ENCODE measurements at regions not wholly inside any gene's neighbourhood (a gene's known extent, or its start where the extent isn't known, plus 50 kb on each side); places are given as distances from the start of the nearest gene placed in this dataset.

- H3K4me3 ChIP-seq (ENCODE audit: low read depth, low read length): no peak overlapping the region
- no peak for TF ChIP-seq CTCF (IDR thresholded peaks at IDR 0.05; ENCODE audit: low read depth, low read length)
- no peaks in the 10 kb centered on the region for H3K27me3 ChIP-seq (ENCODE audit: insufficient read depth, low read depth, severe bottlenecking)
- no peaks in the 10 kb centered on the region for H3K36me3 ChIP-seq
- no peaks in the 10 kb centered on the region for H3K9me3 ChIP-seq (ENCODE audit: severe bottlenecking)
- no peak for DNase-seq
- H3K27ac ChIP-seq: no peak overlapping the region
These were observed 1123.5 kb upstream of the AUTS2 start for GRCh38 chr7:68474661-68475216.

GRCh38 chr7:68476966-68477365 is 1121.3 kb upstream of the AUTS2 start:
- no peak for DNase-seq
- Histone ChIP-seq H3K36me3 (no peaks in the 10 kb centered on the region), H3K4me3 (ENCODE audit: low read depth, low read length) (no peak overlapping the region), H3K9me3 (ENCODE audit: severe bottlenecking) (no peaks in the 10 kb centered on the region), H3K27me3 (ENCODE audit: insufficient read depth, low read depth, severe bottlenecking) (no peaks in the 10 kb centered on the region), H3K27ac (no peak overlapping the region)
- no peak for TF ChIP-seq CTCF (IDR thresholded peaks at IDR 0.05; ENCODE audit: low read depth, low read length)

DNA sequence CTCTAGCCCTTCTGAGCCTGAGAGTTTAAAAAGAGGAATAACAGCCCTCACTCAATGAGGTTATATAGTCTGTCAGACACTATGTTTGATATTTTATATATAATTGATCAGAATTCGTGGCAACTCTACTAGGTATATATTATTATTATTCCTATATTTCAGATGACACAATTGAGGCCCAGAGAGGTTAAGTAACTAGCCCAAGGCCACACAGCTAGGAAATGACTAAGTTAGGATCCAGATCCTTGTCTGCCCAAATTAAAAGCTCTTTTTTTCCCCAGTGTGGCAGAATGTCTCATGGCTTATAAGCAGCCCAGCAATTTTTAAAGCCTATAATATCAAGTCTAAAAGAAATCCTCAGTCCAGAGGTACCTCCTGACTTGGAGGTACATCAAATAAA is 1119.9 kb upstream of the AUTS2 start:
- TF ChIP-seq CTCF (IDR thresholded peaks at IDR 0.05; ENCODE audit: low read depth, low read length): no peak
- Histone ChIP-seq H3K4me3 (ENCODE audit: low read depth, low read length) (no peak overlapping the region), H3K9me3 (ENCODE audit: severe bottlenecking) (no peaks in the 10 kb centered on the region), H3K27ac (no peak overlapping the region), H3K27me3 (ENCODE audit: insufficient read depth, low read depth, severe bottlenecking) (no peaks in the 10 kb centered on the region), H3K36me3 (no peaks in the 10 kb centered on the region)
- DNase-seq: no peak

- Histone ChIP-seq H3K27me3 (ENCODE audit: insufficient read depth, low read depth, severe bottlenecking) (no peaks in the 10 kb centered on the region), H3K36me3 (no peaks in the 10 kb centered on the region), H3K27ac (no peak overlapping the region), H3K9me3 (ENCODE audit: severe bottlenecking) (no peaks in the 10 kb centered on the region), H3K4me3 (ENCODE audit: low read depth, low read length) (no peak overlapping the region)
- DNase-seq: no peak
- TF ChIP-seq CTCF (IDR thresholded peaks at IDR 0.05; ENCODE audit: low read depth, low read length): no peak
These were observed 1115.5 kb upstream of the AUTS2 start for GRCh38 chr7:68482800-68483199.

DNA sequence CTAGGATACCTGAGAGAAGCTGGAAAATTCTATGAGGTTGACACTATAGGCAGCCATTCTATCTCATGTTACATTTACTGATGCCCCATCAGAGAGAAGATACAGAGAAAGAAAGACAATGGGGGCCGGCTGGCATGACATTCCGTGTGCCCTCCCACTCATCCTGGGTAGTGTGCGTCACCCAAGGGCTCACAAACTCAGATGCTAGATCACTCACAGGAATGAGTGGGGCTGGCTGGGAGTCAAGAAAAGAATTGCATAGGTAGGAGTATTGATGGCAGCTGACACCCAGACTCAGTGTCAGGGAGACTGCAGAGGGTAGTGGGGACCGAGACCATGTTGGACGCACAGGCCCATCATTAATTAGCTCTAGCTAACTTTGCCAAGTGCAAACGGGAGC is 1113.5 kb upstream of the AUTS2 start:
- Histone ChIP-seq H3K27ac (no peak overlapping the region), H3K36me3 (no peaks in the 10 kb centered on the region), H3K27me3 (ENCODE audit: insufficient read depth, low read depth, severe bottlenecking) (no peaks in the 10 kb centered on the region), H3K9me3 (ENCODE audit: severe bottlenecking) (no peaks in the 10 kb centered on the region), H3K4me3 (ENCODE audit: low read depth, low read length) (no peak overlapping the region)
- no peak for DNase-seq
- TF ChIP-seq CTCF (IDR thresholded peaks at IDR 0.05; ENCODE audit: low read depth, low read length): no peak

DNA sequence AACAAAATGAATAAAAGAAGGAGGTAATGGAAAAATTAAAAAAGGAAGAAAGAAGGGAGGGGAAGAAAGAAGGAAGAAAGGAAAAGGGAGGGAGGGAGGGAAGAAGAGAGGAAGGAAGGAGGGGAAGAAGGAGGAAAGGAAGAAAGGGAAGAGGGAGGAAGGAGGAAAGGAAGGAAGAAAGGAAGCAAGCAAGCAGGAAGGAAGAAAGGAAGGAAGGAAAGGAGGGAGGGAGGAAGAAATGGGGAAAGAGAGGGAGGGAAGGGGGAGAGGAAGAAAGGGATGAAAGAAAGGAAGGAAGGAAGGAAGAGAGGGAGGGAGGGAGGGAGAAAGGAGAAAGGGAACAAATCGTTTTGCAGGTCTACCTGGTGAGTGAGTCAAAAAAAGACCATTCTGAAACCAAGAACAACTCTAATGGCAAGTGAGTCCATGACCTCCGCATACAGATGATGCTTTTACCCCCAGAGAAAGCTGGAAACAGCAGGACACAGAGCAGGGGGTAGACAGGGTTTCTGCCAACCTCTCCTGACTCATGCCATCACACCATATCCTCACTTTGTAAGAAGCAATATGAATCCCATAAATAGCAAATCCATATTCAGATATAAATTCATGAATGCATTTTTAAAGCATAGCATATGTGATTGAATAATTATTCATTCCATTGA is 1112.9 kb upstream of the AUTS2 start:
- no peak for TF ChIP-seq CTCF (IDR thresholded peaks at IDR 0.05; ENCODE audit: low read depth, low read length)
- H3K36me3 ChIP-seq: no peaks in the 10 kb centered on the region
- no peak for DNase-seq
- no peak overlapping the region for H3K27ac ChIP-seq
- no peaks in the 10 kb centered on the region for H3K9me3 ChIP-seq (ENCODE audit: severe bottlenecking)
- no peak overlapping the region for H3K4me3 ChIP-seq (ENCODE audit: low read depth, low read length)
- no peaks in the 10 kb centered on the region for H3K27me3 ChIP-seq (ENCODE audit: insufficient read depth, low read depth, severe bottlenecking)
